SK-N-SH treated with all-trans-retinoic acid at 6 μM for 48 hours (cell line): ENCODE measurements at regions not wholly inside any gene's neighbourhood (a gene's known extent, or its start where the extent isn't known, plus 50 kb on each side); places are given as distances from the start of the nearest gene placed in this dataset.

Source experiments
- ARNTL ChIP-seq: fragments of 450-650 bp; formaldehyde crosslinking; IDR thresholded peaks from 2 replicates; pipeline ENCODE4 v1.5.0; 2020; ENCODE audit warnings: low read depth, mild to moderate bottlenecking, moderate library complexity, borderline replicate concordance
- BACH2 ChIP-seq: fragments of 250-450 bp; sonication (Bioruptor Pico); IDR thresholded peaks from 2 replicates; pipeline ENCODE4 v1.9.0; 2021; ENCODE audit warnings: mild to moderate bottlenecking, borderline replicate concordance
- PPARA ChIP-seq: fragments of 250-450 bp; sonication (Bioruptor Pico); IDR thresholded peaks from 2 replicates; pipeline ENCODE4 v1.5.0; 2020; ENCODE audit warnings: mild to moderate bottlenecking, borderline replicate concordance
- RARB ChIP-seq: fragments of 250-450 bp; sonication (Bioruptor Pico); IDR thresholded peaks from 2 replicates; pipeline ENCODE4 v1.8.0; 2021; ENCODE audit warnings: mild to moderate bottlenecking, moderate library complexity
- TOX ChIP-seq: fragments of 250-450 bp; sonication (Bioruptor Pico); IDR thresholded peaks from 2 replicates; pipeline ENCODE4 v1.8.0; 2021; ENCODE audit warnings: mild to moderate bottlenecking, moderate library complexity, borderline replicate concordance
- ZFP30 ChIP-seq: fragments of 450-650 bp; formaldehyde crosslinking; IDR thresholded peaks from 2 replicates; pipeline ENCODE4 v1.5.0; 2022; ENCODE audit warnings: mild to moderate bottlenecking, moderate library complexity
- ZNF565 ChIP-seq: fragments of 450-650 bp; formaldehyde crosslinking; conservative IDR thresholded peaks from 2 replicates; pipeline ENCODE4 v1.5.0; 2020; ENCODE audit warnings: low read depth, mild to moderate bottlenecking, moderate library complexity
- TF ChIP-seq, protein P1 (sequence below): fragments of 250-450 bp; sonication (Bioruptor Pico); IDR thresholded peaks from 2 replicates; pipeline ENCODE4 v1.5.1; 2020; ENCODE audit warnings: low read depth, mild to moderate bottlenecking, moderate library complexity
- TF ChIP-seq, protein P2 (sequence below): fragments of 250-450 bp; sonication (Bioruptor Pico); IDR thresholded peaks from 2 replicates; pipeline ENCODE4 v1.8.0; 2020; ENCODE audit warnings: mild to moderate bottlenecking, moderate library complexity, borderline replicate concordance
- TF ChIP-seq, protein P3 (sequence below): fragments of 250-450 bp; sonication (Bioruptor Pico); IDR thresholded peaks from 2 replicates; pipeline ENCODE4 v1.5.1; 2021; ENCODE audit warnings: mild to moderate bottlenecking, moderate library complexity

DNA sequence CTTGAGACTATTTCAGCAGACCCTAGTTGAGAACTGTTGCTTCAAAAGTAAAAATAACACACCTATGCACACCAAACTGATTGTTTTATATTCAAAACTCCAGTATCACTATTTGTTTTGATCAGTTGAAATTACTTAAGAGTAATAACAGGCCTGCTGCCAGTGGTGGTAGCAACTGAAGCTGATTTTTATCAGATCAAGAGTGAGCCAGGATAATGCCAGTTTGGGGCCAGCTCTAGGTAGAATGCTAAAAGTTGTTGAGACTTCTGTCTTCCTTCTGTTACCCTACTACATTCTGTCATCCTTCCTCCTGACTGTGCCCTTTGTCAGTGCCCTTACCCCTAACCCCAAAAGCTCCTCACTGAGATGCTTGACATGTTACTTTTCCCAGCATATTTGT lies 228.7 kb upstream of the SPRY1 start:
- TF ChIP-seq ZFP30 (CRISPR knock-in tag) (no peak), BACH2 (CRISPR knock-in tag) (no peak), ZNF565 (CRISPR knock-in tag) (no peak), ARNTL (no peak), PPARA (CRISPR knock-in tag) (no peak), RARB (CRISPR knock-in tag) (no peak), TOX (no peak)
- TF ChIP-seq, protein P1, sequence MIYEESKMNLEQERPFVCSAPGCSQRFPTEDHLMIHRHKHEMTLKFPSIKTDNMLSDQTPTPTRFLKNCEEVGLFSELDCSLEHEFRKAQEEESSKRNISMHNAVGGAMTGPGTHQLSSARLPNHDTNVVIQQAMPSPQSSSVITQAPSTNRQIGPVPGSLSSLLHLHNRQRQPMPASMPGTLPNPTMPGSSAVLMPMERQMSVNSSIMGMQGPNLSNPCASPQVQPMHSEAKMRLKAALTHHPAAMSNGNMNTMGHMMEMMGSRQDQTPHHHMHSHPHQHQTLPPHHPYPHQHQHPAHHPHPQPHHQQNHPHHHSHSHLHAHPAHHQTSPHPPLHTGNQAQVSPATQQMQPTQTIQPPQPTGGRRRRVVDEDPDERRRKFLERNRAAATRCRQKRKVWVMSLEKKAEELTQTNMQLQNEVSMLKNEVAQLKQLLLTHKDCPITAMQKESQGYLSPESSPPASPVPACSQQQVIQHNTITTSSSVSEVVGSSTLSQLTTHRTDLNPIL = no peak
- TF ChIP-seq, protein P2, sequence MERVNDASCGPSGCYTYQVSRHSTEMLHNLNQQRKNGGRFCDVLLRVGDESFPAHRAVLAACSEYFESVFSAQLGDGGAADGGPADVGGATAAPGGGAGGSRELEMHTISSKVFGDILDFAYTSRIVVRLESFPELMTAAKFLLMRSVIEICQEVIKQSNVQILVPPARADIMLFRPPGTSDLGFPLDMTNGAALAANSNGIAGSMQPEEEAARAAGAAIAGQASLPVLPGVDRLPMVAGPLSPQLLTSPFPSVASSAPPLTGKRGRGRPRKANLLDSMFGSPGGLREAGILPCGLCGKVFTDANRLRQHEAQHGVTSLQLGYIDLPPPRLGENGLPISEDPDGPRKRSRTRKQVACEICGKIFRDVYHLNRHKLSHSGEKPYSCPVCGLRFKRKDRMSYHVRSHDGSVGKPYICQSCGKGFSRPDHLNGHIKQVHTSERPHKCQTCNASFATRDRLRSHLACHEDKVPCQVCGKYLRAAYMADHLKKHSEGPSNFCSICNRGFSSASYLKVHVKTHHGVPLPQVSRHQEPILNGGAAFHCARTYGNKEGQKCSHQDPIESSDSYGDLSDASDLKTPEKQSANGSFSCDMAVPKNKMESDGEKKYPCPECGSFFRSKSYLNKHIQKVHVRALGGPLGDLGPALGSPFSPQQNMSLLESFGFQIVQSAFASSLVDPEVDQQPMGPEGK (CRISPR knock-in tag) = no peak
- TF ChIP-seq, protein P3, sequence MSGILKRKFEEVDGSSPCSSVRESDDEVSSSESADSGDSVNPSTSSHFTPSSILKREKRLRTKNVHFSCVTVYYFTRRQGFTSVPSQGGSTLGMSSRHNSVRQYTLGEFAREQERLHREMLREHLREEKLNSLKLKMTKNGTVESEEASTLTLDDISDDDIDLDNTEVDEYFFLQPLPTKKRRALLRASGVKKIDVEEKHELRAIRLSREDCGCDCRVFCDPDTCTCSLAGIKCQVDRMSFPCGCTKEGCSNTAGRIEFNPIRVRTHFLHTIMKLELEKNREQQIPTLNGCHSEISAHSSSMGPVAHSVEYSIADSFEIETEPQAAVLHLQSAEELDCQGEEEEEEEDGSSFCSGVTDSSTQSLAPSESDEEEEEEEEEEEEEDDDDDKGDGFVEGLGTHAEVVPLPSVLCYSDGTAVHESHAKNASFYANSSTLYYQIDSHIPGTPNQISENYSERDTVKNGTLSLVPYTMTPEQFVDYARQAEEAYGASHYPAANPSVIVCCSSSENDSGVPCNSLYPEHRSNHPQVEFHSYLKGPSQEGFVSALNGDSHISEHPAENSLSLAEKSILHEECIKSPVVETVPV = no peak
